Stimulated activated CD4-positive, alpha-beta T cell treated with anti-CD3 and anti-CD28 coated beads, Interleukin-12 subunit alpha, Interleukin-12 subunit beta, amount 100 ng/mL, for 48 hours (primary cell): ENCODE measurements at regions not wholly inside any gene's neighbourhood (a gene's known extent, or its start where the extent isn't known, plus 50 kb on each side); places are given as distances from the start of the nearest gene placed in this dataset.
"Not testable (repeated sequence)": the region's sequence is repeated elsewhere in the genome, so short reads cannot be mapped to it uniquely, and the experiment has no call there.

Source experiments
- DNase-seq, 3 donors: peaks; one replicate each; pipeline ENCODE4 v3.0.0-alpha.2; 2020; ENCODE audit warnings: low read depth in 2 of 3, low spot score in 1 of 3

DNA sequence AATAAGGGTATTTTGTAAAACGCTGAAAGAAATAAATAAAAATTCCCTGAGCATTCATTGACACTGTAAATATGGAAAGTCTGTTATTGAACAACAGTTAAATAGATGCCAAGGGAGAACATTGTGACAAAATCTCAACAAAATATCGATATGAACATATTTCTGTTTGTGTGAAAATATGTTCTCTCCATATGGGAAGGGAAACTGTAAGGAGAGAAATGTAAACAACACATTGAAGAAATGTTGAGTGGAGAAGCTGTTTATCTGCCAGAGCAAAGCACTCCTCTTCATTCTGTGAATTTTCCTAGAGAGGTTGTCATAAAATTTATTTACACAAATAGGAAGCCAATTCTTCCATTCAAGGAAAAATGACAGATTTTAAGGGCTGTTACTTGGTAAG lies 57.1 kb upstream of the EOMES start:
- no peak for DNase-seq

DNA sequence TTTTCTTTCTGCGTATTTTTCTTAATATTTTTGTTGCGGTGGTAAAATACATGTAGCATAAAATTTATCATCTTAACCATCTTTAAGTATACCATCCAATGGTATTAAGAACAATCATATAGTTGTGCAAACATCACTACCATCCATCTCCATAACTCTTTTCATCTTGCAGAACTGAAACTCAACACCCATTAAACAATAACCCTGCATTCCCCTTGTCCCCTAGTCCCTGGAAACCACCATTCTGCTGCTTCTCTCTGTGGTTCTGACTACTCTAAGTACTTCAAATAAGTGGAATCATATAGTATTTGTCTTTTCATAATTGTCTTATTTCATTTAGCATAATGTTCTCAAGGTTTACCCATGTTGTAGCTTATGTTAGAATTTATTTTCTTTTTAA lies 67.3 kb upstream of the EOMES start:
- no peak for DNase-seq

DNA sequence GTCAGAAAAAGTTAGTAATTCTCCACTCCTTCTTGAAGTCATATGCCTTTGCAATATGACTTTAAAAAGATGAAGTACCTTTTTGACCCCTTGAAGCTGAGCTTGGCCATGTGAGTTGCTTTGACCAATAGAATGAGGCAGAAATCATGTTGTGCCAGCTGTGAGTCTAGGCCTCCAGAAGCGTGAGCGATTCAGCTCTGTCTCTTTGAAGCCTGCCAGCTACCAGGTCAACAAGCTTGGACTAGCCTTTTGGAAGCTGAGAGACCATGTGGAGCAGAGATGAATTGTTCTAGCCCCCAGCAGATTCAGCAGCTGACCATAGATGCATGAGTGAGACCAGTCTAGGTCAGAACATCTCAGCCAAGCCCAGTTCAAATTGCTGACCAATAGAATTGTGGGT lies 69.8 kb upstream of the EOMES start:
- no peak for DNase-seq

DNA sequence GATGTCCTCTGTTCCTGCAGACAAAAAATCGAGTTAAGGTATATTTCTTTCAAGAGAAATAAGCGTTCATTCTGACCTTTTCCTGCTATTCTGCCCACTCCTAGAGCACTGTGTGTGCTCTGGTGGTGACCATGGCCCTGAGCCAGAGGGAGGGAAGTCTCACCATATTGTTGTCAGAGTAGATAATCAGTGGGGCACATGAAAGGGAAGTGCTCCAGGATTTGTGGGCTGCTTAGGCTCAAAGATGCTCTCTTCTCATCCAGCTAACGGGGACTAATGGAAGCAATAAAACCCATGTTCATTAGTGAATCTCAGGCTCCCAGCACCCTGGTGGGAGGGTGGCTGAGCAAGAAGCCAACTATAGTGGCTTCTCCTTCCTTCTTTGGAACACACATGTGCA lies 70.7 kb upstream of the EOMES start:
- no peak for DNase-seq

DNA sequence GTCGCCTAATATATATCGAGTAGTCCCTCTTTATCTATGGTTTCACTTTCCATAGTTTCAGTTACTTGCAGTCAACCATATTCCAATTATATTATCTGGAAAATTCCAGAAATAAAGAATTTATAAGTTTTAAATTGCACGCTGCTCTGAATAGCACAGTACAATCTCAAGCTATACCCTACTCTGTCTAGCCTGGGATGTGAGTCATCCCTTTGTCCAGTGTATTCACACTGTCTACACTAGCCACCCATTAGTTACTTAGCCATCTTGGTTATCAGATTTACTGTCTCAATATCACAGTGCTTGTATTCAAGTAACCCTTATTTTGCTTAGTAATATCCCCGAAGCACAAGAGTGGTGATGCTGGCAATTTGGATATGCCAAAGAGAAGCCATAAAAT lies 72.1 kb upstream of the EOMES start:
- DNase-seq: no peak

DNA sequence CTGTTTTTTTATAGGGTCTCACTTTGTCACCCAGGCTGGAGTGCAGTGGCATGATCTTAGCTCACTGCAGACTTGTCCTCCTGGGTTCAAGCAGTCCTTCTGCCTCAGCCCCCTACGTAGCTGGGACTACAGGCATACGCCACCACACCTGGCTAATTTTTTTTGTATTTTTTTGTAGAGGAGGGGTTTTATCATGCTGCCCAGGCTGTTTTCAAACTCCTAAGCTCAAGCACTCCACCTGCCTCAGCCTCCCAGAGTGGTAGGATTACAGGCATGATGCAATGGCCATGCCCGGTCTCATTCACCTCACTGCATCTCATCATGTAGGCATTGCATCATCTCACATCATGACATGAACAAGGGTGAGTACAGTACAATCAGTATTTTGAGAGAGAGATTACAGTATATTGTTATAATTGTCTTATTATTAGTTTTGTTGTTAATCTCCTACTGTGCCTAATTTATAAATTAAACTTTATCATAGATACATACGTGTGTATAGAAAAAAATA lies 74.3 kb upstream of the EOMES start:
- DNase-seq: no peak

DNA sequence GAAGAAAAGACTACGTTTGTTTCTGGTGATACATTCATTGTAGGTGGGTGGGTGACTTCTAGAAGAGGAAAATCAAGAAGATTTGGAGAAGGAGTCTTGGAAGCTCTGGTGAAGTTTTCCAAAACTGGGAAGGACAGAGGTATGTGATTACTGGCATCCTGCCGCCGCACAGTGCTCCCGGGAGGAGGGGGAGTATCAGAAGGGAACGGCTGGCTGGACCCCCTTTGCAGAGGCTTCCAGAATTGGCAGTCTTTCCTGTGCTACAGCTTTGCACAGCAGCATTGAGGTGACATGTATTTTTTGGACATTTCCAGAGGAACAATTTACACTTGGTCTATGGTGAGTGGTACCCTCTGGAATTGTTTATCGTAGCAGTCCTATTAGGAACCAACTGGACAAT lies 75.7 kb upstream of the EOMES start:
- DNase-seq: no peak

DNA sequence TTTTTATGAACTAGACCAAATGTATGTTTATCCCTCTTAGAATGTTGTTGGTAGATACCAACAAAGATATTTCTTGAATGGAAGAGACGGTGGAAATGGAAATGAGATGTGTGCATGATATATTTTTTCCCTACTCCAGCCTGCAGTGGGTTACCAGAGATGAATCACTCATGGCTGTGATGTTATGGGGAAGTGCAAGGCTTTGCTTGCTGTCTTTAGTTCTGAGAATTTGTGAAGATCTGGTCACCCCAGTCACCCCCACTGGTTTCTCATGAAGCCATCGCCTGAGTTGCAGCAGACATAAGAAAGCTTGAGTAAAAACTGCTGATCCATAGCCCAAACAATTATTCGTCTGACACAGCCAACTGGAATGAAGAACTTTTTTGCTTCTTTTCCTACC lies 78.1 kb upstream of the EOMES start:
- DNase-seq: no peak

DNA sequence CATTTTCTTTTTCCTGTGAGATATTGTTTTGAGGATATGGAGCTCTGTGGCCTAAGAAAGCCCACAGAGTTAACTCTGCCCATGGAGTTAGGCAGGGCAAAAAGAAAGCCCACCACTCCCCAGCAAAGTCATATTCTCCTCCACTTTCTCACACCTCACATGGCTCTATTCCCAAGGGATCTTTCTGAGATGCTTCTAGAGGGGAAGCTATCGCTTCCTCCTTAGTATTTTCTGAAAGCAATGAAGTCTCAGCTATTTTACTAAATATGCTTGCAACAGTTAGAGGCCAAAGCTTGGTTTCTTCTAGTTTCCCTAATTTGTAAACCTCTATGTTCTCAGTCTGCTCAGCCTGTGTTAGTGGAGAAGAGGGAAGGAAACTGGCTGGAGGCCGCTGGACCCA lies 80.3 kb upstream of the EOMES start:
- DNase-seq: no peak

DNA sequence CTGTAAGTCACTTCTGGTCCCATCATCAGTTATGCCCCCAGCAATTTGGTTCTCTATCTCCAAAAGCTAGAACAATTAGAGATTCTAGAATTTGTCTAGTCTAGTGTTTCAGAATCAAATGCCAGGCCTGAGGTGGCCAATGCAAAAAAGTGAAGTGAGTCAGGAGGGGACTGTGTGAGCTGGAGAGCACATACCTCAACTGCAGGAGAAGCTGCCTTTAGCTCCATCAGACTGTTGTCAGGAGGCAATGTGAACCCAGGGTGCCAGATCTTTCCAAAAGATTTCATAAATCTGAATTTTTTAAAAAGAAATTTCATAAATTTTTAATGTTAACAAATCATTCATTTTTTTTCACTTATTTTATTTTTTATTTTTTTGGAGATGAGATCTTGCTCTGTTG lies 80.7 kb upstream of the EOMES start:
- DNase-seq: no peak

DNA sequence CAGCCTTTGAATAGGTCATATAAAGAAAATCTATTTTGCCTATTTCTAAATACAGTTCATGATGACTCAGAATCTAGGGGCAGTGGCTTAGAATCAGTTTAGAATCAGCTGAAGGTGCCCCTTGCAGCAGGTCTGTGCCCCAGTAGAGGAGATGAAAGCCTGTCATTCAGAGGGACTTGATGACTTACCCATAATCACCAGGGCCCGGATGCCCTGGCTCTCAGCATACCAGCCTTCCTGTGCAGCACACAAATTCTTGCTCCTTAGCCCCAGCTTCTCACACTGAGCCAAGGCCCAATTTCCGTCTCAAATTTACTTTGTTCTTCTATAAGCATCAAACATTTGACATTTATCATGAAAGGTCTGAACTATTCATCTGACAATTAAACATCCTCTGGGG lies 83.2 kb upstream of the EOMES start:
- no peak for DNase-seq

DNA sequence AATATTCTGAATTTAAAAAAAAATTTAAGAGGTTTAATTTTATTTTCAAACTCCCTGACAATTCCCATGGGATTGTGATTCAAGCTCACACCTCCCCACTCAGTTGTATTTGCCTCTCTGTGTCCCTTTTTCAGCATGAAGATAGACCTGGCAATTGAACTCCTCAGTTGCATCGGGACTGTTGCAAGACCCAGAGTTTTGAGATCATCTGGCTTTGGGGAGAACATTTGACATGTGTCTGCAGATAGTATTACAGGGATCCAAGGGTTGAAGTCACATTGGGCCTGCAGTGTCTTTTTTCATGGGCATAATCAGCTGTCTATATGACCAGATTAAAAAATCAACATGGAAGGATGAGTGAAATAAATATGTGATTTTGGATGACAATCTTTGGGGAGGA lies 91.1 kb upstream of the EOMES start:
- no peak for DNase-seq

DNA sequence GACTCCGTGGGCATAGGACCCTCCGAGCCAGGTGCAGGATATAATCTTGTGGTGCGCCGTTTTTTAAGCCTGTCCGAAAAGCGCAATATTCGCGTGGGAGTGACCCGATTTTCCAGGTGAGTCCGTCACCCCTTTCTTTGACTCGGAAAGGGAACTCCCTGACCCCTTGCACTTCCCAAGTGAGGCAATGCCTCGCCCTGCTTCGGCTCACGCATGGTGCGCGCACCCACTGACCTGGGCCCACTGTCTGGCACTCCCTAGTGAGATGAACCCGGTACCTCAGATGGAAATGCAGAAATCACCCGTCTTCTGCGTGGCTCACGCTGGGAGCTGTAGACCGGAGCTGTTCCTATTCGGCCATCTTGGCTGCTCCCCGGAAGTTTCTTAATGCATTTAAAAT lies 99.5 kb upstream of the EOMES start:
- DNase-seq: not testable (repeated sequence)

DNA sequence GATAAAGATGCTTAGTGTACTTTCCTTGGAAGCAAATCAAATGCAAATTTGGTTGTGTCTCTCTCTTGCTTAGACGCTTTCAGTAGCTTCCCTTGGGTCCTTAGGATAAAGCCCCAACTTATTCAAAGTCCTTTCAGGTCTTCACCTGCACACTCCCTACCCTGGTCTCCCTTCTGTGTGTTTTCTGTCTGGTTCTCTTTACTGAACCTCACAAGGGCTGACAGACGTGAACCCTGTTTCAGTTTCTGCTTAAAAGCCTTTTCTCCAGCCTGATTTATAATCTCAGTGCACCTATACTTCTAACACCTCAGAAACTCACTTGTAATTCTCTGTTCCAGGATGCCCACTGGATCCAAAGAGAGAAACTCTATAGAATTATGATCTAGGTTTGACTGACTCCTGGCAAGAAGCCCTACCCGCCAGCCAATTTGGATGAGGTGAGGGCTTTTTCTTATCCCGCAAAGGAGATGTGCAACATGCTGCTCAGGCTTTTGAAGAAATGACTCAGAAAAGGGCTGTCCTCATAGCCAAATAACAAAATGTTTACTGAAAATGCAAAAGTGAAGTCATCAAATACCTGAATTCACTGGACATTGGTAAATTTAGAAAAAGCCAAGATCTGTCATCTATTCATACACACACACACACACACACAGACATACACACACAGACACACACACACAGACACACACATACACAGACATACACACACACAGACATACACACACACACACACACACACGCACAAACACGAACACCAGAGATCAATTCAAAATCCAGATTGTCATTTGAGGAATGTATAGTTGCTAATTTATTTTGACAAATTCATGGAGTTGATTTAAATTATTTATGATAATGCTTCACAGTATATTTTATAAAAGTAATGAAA lies 102.4 kb upstream of the EOMES start:
- no peak for DNase-seq

DNA sequence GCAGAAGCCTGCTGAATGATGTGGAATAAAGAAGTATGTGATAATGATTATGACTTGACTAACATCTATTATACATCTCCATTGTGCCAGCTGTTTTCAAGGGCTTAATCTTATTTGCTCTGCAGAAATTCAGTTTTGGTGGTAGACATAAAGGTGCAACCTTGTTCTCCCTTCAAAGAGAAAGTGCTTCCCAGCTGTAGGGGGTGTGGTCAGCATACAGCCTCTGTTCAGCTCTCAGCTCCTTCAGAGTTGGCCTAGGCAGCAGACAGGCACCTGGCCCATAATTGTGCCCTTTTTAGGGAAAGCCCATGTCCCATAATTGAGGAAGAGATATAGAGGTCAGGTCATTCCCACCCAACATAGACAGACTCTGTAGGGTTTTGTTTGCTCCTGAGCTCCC lies 104.3 kb upstream of the EOMES start:
- no peak for DNase-seq

DNA sequence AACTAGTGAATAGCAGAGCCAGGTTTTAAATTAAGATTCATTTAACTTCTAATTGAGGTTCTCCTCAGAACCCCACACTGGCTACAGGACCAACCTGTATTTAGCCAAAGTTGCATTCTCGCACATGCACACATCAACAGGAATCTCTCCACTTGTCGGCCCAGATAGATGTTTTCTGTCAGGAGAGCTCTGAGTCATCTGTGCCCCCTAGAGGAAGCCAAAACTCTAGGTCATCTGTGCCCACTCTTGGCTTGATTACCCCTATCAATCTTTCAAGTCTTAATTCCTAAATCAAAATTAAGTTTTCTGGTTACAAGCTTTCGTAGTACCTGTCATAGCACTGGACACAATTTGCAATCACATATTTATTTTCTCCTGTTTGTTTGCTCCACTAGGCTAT lies 104.9 kb upstream of the EOMES start:
- no peak for DNase-seq

DNA sequence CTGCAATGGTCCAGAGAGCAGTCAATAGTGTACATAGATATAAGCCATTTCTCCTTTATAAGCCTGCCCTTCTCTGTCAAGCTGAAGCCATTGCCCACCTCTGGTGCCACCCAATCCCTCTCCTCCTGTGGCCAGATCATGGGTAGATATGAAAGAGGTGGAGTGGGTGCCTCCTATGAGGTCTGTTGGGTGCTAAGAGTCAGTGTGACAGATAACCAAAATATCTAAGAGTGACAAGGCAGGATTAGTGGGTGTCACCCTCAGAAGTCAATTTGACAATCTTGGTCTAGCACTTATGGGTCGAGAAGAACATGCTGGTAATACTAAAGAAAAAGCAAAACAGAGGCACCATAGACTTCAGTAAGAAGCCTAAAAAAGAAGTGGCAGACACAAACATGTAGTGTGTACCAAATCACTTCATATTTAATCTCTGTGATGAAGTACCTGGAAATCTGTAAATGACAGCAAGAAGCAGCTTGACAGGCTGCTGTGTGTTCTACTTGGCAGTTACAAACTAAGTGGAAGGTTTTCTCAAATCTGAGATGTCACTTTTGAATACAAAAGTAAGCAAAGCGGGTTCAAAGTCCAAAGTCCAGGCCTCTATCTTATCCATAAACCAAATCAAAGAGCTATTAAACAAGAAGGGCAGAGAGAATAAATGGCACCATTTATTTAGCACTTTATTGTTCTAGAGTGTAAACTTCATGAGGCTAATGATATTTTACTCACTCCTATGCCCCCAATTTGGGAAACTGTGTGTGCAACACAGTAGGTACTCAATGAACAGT lies 118.9 kb upstream of the EOMES start:
- DNase-seq: no peak

DNA sequence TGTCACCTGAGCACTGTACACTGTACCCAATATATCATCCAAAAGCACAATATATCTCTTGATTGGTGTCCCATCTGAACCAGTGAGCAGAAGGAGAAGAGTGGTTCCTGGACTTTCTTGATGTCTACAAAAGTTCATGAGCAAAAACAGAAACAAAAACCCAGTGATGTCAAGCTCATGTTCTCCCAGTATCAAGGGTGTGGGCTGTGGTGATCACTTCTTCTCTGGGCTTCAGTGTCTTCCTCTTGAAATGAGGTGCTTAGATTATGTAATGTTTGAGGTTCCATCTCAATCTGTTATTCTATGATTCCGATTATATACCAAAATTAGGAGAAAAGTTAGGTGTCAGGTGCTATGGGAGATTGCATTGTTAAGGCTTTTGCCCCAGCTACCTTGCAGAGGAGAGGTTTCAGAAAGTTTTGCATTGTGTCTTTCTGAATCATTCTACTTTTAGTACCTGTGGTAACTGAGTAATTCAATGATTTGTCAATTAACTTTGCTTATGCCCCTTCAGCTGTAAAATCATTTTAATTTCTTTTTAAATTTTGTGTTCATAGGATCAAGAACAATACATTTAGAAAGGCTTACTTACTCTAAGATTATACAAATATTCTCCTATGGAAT lies 122.0 kb upstream of the EOMES start:
- DNase-seq: no peak

DNA sequence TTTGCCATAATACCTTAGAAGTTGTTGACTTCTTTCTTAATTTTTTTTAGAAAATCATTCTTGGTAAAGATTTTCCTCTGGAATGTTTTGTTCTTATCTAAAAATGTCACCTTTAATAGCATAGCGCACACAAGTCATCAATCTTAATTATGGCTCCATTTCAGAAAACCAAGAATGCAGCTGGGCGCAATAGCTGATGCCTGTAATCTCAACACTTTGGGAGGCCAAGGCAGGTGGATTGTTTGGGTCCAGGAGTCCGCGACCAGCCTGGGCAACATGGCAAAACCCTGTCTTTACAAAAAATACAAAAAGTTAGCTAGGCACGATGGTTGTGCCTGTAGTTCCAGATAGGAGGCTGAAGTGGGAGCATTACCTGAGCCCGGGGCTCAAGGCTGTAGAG lies 125.6 kb upstream of the EOMES start:
- no peak for DNase-seq

DNA sequence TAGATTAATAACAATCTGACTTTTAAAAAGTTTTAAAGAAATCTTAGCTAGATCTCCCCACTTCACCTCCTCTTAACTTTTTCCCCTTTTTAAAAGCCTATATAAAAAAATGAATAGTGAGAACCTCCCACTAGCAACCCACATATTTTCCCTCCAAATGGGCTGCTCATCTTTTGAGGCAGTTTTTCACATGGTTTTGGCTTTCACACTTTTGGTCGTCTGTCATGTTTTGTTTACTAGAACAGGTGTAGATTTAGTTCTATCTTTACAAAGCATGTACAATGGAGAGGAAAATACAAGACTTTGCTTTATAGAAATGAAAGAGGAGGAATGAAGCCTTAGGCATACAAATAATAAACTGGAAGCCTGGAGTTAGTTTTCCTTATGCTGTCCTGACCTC lies 126.7 kb upstream of the EOMES start:
- no peak for DNase-seq

DNA sequence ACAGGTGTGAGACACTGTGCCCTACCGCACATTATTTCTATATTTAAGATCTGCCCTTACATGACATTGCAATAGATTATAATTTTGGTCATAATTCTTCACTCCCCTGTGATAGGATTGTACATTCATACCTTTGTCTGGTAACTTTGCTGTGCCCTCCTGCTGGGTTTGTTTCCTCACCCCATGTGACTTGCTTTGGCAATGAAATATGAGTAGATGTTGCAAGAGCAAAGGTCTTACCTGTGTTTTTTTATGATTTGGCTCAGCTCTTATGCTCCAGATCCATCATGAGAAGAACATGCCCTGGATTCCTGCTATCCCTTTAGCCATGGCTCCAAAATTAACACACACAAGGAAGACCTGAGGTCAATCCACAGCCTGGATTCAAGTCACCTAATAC lies 137.7 kb upstream of the EOMES start:
- DNase-seq: no peak
